ENCODE measurements at regions not wholly inside any gene's neighbourhood (a gene's known extent, or its start where the extent isn't known, plus 50 kb on each side); places are given as distances from the start of the nearest gene placed in this dataset.
"Not testable (repeated sequence)": the region's sequence is repeated elsewhere in the genome, so short reads cannot be mapped to it uniquely, and the experiment has no call there.

GRCh38 chr4:160019936-160020335 lies 917.1 kb downstream of the RAPGEF2 start:
- ATAC-seq, result no peak
- no peaks in the 10 kb centered on the region for H3K27me3 Mint-ChIP-seq
- H3K4me3 Mint-ChIP-seq, result no peak overlapping the region
- H3K9me3 Mint-ChIP-seq, result peaks cover 16% of the 10 kb centered on the region
- H3K36me3 Mint-ChIP-seq, result no peaks in the 10 kb centered on the region
- H3K4me1 Mint-ChIP-seq, result no peaks in the 10 kb centered on the region
- H3K27ac Mint-ChIP-seq, result no peak overlapping the region

GRCh38 chr4:160020804-160021203 lies 917.9 kb downstream of the RAPGEF2 start:
- Mint-ChIP-seq H3K4me3 (no peak overlapping the region), H3K4me1 (no peaks in the 10 kb centered on the region), H3K9me3 (peaks cover 20% of the 10 kb centered on the region), H3K27ac (no peak overlapping the region), H3K36me3 (no peaks in the 10 kb centered on the region), H3K27me3 (no peaks in the 10 kb centered on the region)
- no peak for ATAC-seq

- ATAC-seq, result no peak
- peaks cover 24% of the 10 kb centered on the region for H3K9me3 Mint-ChIP-seq
- no peaks in the 10 kb centered on the region for H3K4me1 Mint-ChIP-seq
- no peak overlapping the region for H3K27ac Mint-ChIP-seq
- no peak overlapping the region for H3K4me3 Mint-ChIP-seq
- H3K27me3 Mint-ChIP-seq, result no peaks in the 10 kb centered on the region
- no peaks in the 10 kb centered on the region for H3K36me3 Mint-ChIP-seq
These were observed 919.0 kb downstream of the RAPGEF2 start for GRCh38 chr4:160021870-160022269.

- Mint-ChIP-seq H3K27me3 (no peaks in the 10 kb centered on the region), H3K27ac (no peak overlapping the region), H3K36me3 (no peaks in the 10 kb centered on the region), H3K9me3 (peaks cover 8% of the 10 kb centered on the region), H3K4me1 (no peaks in the 10 kb centered on the region), H3K4me3 (no peak overlapping the region)
- no peak for ATAC-seq
These were observed 923.8 kb downstream of the RAPGEF2 start for GRCh38 chr4:160026721-160027120.

- H3K4me3 Mint-ChIP-seq, result no peak overlapping the region
- H3K4me1 Mint-ChIP-seq, result no peaks in the 10 kb centered on the region
These were observed 931.6 kb downstream of the RAPGEF2 start for GRCh38 chr4:160034501-160034900.

GRCh38 chr4:160038615-160039014 lies 935.7 kb downstream of the RAPGEF2 start:
- H3K27ac Mint-ChIP-seq, result no peak overlapping the region
- no peak for ATAC-seq
- H3K4me1 Mint-ChIP-seq, result no peaks in the 10 kb centered on the region
- no peak overlapping the region for H3K4me3 Mint-ChIP-seq
- no peaks in the 10 kb centered on the region for H3K36me3 Mint-ChIP-seq
- no peaks in the 10 kb centered on the region for H3K27me3 Mint-ChIP-seq
- H3K9me3 Mint-ChIP-seq, result no peaks in the 10 kb centered on the region

More at GRCh38 chr4:160034501-160034900, 931.6 kb downstream of the RAPGEF2 start:
- Mint-ChIP-seq H3K27ac (no peak overlapping the region), H3K27me3 (no peaks in the 10 kb centered on the region), H3K9me3 (no peaks in the 10 kb centered on the region), H3K36me3 (no peaks in the 10 kb centered on the region)
- no peak for ATAC-seq

GRCh38 chr4:160044693-160045092 lies 941.8 kb downstream of the RAPGEF2 start:
- Mint-ChIP-seq H3K27me3 (no peaks in the 10 kb centered on the region), H3K4me1 (no peaks in the 10 kb centered on the region), H3K36me3 (no peaks in the 10 kb centered on the region), H3K27ac (no peak overlapping the region), H3K9me3 (peaks cover 19% of the 10 kb centered on the region), H3K4me3 (no peak overlapping the region)
- no peak for ATAC-seq

GRCh38 chr4:160082432-160083207 lies 979.7 kb downstream of the RAPGEF2 start:
- no peak overlapping the region for H3K4me3 Mint-ChIP-seq
- peaks cover 12% of the 10 kb centered on the region for H3K9me3 Mint-ChIP-seq
- H3K27me3 Mint-ChIP-seq, result no peaks in the 10 kb centered on the region
- no peaks in the 10 kb centered on the region for H3K36me3 Mint-ChIP-seq
- H3K4me1 Mint-ChIP-seq, result no peaks in the 10 kb centered on the region
- ATAC-seq, result no peak
- no peak overlapping the region for H3K27ac Mint-ChIP-seq

- Mint-ChIP-seq H3K4me1 (no peaks in the 10 kb centered on the region), H3K4me3 (no peak overlapping the region), H3K9me3 (peaks cover 20% of the 10 kb centered on the region), H3K27me3 (no peaks in the 10 kb centered on the region), H3K36me3 (no peaks in the 10 kb centered on the region), H3K27ac (no peak overlapping the region)
- no peak for ATAC-seq
These were observed 988.8 kb downstream of the RAPGEF2 start for GRCh38 chr4:160091631-160092030.

- ATAC-seq, result no peak
- Mint-ChIP-seq H3K36me3 (no peaks in the 10 kb centered on the region), H3K4me1 (no peaks in the 10 kb centered on the region), H3K4me3 (no peak overlapping the region), H3K9me3 (peaks cover 10% of the 10 kb centered on the region), H3K27me3 (no peaks in the 10 kb centered on the region), H3K27ac (no peak overlapping the region)
These were observed 997.4 kb downstream of the RAPGEF2 start for GRCh38 chr4:160100316-160100715.

- Mint-ChIP-seq H3K4me1 (no peaks in the 10 kb centered on the region), H3K27me3 (no peaks in the 10 kb centered on the region), H3K36me3 (no peaks in the 10 kb centered on the region), H3K4me3 (no peak overlapping the region), H3K9me3 (peaks cover 8% of the 10 kb centered on the region), H3K27ac (no peak overlapping the region)
- no peak for ATAC-seq
These were observed 1008.0 kb downstream of the RAPGEF2 start for GRCh38 chr4:160110891-160111290.

GRCh38 chr4:160117686-160118085 lies 1014.8 kb downstream of the RAPGEF2 start:
- no peak overlapping the region for H3K4me3 Mint-ChIP-seq
- H3K27me3 Mint-ChIP-seq, result no peaks in the 10 kb centered on the region
- peaks cover 6% of the 10 kb centered on the region for H3K9me3 Mint-ChIP-seq
- H3K27ac Mint-ChIP-seq, result no peak overlapping the region
- H3K4me1 Mint-ChIP-seq, result no peaks in the 10 kb centered on the region
- no peaks in the 10 kb centered on the region for H3K36me3 Mint-ChIP-seq
- no peak for ATAC-seq

GRCh38 chr4:160125576-160126287 lies 1022.9 kb downstream of the RAPGEF2 start:
- not testable (repeated sequence) for H3K27ac Mint-ChIP-seq, H3K4me3 Mint-ChIP-seq, ATAC-seq, H3K36me3 Mint-ChIP-seq, H3K4me1 Mint-ChIP-seq, H3K9me3 Mint-ChIP-seq, H3K27me3 Mint-ChIP-seq

- no peak overlapping the region for H3K4me3 Mint-ChIP-seq
- no peak for ATAC-seq
- H3K36me3 Mint-ChIP-seq, result no peaks in the 10 kb centered on the region
- no peak overlapping the region for H3K27ac Mint-ChIP-seq
- H3K27me3 Mint-ChIP-seq, result no peaks in the 10 kb centered on the region
- H3K9me3 Mint-ChIP-seq, result peaks cover 5% of the 10 kb centered on the region
- H3K4me1 Mint-ChIP-seq, result no peaks in the 10 kb centered on the region
These were observed 1024.3 kb downstream of the RAPGEF2 start for GRCh38 chr4:160127211-160127610.

GRCh38 chr4:160129439-160129838 lies 1026.6 kb downstream of the RAPGEF2 start:
- ATAC-seq, result no peak
- peaks cover 13% of the 10 kb centered on the region for H3K9me3 Mint-ChIP-seq
- no peak overlapping the region for H3K27ac Mint-ChIP-seq
- no peaks in the 10 kb centered on the region for H3K27me3 Mint-ChIP-seq
- no peak overlapping the region for H3K4me3 Mint-ChIP-seq
- no peaks in the 10 kb centered on the region for H3K4me1 Mint-ChIP-seq
- no peaks in the 10 kb centered on the region for H3K36me3 Mint-ChIP-seq

- no peak for ATAC-seq
- H3K9me3 Mint-ChIP-seq, result peaks cover 24% of the 10 kb centered on the region
- no peak overlapping the region for H3K27ac Mint-ChIP-seq
- no peak overlapping the region for H3K4me3 Mint-ChIP-seq
- no peaks in the 10 kb centered on the region for H3K4me1 Mint-ChIP-seq
- no peaks in the 10 kb centered on the region for H3K36me3 Mint-ChIP-seq
- no peaks in the 10 kb centered on the region for H3K27me3 Mint-ChIP-seq
These were observed 1033.1 kb downstream of the RAPGEF2 start for GRCh38 chr4:160136021-160136420.
